ENCODE measurements at regions not wholly inside any gene's neighbourhood (a gene's known extent, or its start where the extent isn't known, plus 50 kb on each side); places are given as distances from the start of the nearest gene placed in this dataset.

DNA sequence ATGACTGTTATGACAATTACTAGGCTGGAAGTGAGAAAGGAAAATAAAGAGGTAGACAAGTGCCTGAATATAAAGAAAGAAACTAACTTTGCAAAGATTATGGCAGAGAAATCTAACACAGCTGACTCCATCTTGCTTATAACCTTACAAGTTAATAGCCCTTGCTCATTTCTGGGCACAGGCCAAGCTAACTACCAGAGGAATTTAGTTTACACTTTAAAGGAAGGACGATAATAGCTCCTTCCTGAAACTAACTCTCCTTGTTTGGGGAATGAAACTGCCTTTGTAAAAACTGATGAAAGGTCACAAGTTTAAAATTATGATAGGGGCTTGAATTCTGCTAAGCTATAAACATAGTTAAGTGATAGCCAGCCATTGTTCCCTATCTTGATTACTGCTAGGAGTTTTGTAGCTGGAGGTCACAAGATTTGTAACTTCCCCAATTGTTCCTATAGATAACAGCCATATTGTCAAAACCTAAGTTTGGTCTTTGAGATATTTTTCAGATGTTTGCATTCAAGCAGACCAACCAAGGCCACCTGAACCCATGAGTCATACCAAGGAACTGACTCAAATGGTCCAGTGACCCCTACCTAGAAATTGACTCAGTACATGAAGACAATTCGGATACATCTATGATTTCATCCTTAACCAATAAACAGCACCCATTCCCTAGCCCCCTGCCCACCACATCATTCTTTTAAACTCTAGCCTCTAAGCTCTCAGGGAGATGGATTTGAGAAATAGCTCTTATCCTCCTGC is 209.2 kb upstream of the LRATD1 start:
- Mint-ChIP-seq H3K27me3 (ENCODE audit: low read depth) (no peaks in the 10 kb centered on the region), H3K9me3 (peaks cover 10% of the 10 kb centered on the region), H3K36me3 (0 out of 2 replicates have a peak, but pooled peaks cover 2% of the 10 kb centered on the region), H3K4me1 (no peaks in the 10 kb centered on the region; the same call in 1 of the 2 replicates), H3K4me3 (no peak overlapping the region), H3K27ac (no peak overlapping the region)
- DNase-seq (ENCODE audit: low spot score) (no peak), ATAC-seq (no peak)
- TF ChIP-seq ZBTB21 (CRISPR knock-in tag; IDR thresholded peaks at IDR 0.05; ENCODE audit: borderline replicate concordance) (no peak), TEAD1 (CRISPR knock-in tag; IDR thresholded peaks at IDR 0.05) (no peak)
- CTCF ChIA-PET = no interaction called here
- POLR2A ChIA-PET = no interaction called here

DNA sequence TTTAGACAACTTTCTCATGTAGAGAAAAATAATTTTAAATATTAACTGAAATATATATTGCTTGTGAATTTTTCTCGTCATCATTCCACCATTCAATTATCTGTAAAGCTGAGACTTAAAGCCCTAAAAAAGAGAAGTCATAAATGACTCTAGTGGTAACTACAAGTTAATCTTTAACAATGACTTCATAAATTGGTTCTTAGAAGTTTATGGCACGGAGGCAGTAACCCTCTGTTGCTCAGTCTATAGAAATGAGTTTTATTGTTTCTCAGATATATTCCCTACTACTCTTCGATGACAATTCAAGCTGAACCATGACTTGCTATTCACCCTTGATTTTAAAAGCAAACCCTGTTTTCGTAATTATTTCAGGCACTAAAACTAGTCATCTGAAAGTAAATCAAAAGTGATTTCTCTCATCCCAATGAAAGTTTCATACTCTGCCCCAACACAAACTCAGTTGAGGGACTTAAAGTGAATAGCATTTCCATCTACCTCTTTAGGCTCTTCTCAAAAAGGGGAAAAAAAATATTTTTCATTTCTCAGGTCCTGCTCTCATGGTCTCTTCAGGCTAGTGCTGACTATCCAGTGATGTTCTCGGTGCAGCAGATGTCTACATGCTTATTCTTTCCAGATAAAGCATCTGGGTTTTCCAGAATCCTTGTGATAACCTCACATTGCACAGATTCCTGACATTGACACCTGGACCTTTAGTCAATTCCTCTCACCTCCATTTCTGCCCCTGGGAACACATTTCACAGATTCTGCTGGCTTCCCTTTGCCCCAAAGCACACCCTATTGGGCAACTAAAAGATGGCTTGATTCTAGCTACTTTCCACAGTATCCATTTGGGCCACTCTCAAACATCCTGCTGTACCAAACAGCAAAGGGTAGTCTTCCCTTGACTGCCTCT is 207.8 kb upstream of the LRATD1 start:
- Mint-ChIP-seq H3K27me3 (ENCODE audit: low read depth) (no peaks in the 10 kb centered on the region), H3K4me3 (no peak overlapping the region), H3K27ac (no peak overlapping the region), H3K4me1 (no peaks in the 10 kb centered on the region; the same call in 1 of the 2 replicates), H3K36me3 (0 out of 2 replicates have a peak, but pooled peaks cover 2% of the 10 kb centered on the region), H3K9me3 (peaks cover 8% of the 10 kb centered on the region)
- CTCF ChIA-PET = no interaction called here
- DNase-seq (ENCODE audit: low spot score) = no peak
- TF ChIP-seq, protein P1, sequence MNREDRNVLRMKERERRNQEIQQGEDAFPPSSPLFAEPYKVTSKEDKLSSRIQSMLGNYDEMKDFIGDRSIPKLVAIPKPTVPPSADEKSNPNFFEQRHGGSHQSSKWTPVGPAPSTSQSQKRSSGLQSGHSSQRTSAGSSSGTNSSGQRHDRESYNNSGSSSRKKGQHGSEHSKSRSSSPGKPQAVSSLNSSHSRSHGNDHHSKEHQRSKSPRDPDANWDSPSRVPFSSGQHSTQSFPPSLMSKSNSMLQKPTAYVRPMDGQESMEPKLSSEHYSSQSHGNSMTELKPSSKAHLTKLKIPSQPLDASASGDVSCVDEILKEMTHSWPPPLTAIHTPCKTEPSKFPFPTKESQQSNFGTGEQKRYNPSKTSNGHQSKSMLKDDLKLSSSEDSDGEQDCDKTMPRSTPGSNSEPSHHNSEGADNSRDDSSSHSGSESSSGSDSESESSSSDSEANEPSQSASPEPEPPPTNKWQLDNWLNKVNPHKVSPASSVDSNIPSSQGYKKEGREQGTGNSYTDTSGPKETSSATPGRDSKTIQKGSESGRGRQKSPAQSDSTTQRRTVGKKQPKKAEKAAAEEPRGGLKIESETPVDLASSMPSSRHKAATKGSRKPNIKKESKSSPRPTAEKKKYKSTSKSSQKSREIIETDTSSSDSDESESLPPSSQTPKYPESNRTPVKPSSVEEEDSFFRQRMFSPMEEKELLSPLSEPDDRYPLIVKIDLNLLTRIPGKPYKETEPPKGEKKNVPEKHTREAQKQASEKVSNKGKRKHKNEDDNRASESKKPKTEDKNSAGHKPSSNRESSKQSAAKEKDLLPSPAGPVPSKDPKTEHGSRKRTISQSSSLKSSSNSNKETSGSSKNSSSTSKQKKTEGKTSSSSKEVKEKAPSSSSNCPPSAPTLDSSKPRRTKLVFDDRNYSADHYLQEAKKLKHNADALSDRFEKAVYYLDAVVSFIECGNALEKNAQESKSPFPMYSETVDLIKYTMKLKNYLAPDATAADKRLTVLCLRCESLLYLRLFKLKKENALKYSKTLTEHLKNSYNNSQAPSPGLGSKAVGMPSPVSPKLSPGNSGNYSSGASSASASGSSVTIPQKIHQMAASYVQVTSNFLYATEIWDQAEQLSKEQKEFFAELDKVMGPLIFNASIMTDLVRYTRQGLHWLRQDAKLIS (CRISPR knock-in tag; IDR thresholded peaks at IDR 0.05; ENCODE audit: borderline replicate concordance) = no peak
- TF ChIP-seq GABPB1 (CRISPR knock-in tag; IDR thresholded peaks at IDR 0.05) = no peak
- TF ChIP-seq, protein P2, sequence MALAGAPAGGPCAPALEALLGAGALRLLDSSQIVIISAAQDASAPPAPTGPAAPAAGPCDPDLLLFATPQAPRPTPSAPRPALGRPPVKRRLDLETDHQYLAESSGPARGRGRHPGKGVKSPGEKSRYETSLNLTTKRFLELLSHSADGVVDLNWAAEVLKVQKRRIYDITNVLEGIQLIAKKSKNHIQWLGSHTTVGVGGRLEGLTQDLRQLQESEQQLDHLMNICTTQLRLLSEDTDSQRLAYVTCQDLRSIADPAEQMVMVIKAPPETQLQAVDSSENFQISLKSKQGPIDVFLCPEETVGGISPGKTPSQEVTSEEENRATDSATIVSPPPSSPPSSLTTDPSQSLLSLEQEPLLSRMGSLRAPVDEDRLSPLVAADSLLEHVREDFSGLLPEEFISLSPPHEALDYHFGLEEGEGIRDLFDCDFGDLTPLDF (CRISPR knock-in tag; IDR thresholded peaks at IDR 0.05) = no peak
- no peak for TF ChIP-seq SMAD3 (CRISPR knock-in tag; IDR thresholded peaks at IDR 0.05; ENCODE audit: borderline replicate concordance)
- no peak for TF ChIP-seq JAZF1 (CRISPR knock-in tag; IDR thresholded peaks at IDR 0.05)
- TF ChIP-seq FOXK1 (CRISPR knock-in tag; IDR thresholded peaks at IDR 0.05) = no peak
- TF ChIP-seq KAT7 (CRISPR knock-in tag; IDR thresholded peaks at IDR 0.05; ENCODE audit: borderline replicate concordance) = no peak
- no peak for TF ChIP-seq CBFB (CRISPR knock-in tag; IDR thresholded peaks at IDR 0.05; ENCODE audit: low read depth)
- POLR2A ChIA-PET = no interaction called here
- ATAC-seq = no peak

DNA sequence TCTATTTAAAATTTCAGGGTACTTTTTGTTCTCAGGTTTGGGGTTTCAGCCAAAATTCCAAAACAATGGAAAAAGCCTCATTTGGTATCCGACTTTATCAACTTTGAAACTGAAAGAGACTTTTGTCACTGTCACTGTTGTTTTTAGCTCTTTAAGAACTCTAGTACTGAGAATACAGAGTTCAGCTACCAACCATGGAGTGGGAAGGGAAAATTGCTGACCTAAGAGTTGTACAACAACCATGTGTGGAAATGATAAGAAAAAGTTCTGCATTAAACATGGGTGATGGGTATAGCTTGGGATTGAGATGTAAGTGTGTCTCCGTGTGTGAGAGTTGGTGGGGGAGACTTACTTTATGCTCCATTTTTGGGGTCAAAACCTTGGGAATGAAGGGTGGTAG is 206.6 kb upstream of the LRATD1 start:
- no peak for ATAC-seq
- ChIA-PET POLR2A (no interaction called here), CTCF (no interaction called here)
- H3K9me3 Mint-ChIP-seq = peaks cover 5% of the 10 kb centered on the region
- no peaks in the 10 kb centered on the region; the same call in 1 of the 2 replicates for H3K4me1 Mint-ChIP-seq
- DNase-seq (ENCODE audit: low spot score) = no peak
- H3K27me3 Mint-ChIP-seq (ENCODE audit: low read depth) = no peaks in the 10 kb centered on the region
- no peak overlapping the region for H3K27ac Mint-ChIP-seq
- no peak overlapping the region for H3K4me3 Mint-ChIP-seq
- 0 out of 2 replicates have a peak, but pooled peaks cover 2% of the 10 kb centered on the region for H3K36me3 Mint-ChIP-seq
- TF ChIP-seq, protein P3, sequence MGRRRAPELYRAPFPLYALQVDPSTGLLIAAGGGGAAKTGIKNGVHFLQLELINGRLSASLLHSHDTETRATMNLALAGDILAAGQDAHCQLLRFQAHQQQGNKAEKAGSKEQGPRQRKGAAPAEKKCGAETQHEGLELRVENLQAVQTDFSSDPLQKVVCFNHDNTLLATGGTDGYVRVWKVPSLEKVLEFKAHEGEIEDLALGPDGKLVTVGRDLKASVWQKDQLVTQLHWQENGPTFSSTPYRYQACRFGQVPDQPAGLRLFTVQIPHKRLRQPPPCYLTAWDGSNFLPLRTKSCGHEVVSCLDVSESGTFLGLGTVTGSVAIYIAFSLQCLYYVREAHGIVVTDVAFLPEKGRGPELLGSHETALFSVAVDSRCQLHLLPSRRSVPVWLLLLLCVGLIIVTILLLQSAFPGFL (CRISPR knock-in tag; IDR thresholded peaks at IDR 0.05; ENCODE audit: borderline replicate concordance) = no peak
- no peak for TF ChIP-seq ZNF263 (CRISPR knock-in tag; IDR thresholded peaks at IDR 0.05; ENCODE audit: low read depth)
- TF ChIP-seq NR2C2 (CRISPR knock-in tag; IDR thresholded peaks at IDR 0.05) = no peak
- TF ChIP-seq CREB1 (CRISPR knock-in tag; IDR thresholded peaks at IDR 0.05) = no peak
- no peak for TF ChIP-seq IRF2 (CRISPR knock-in tag; IDR thresholded peaks at IDR 0.05; ENCODE audit: borderline replicate concordance, low read depth)
- TF ChIP-seq KAT7 (CRISPR knock-in tag; IDR thresholded peaks at IDR 0.05; ENCODE audit: borderline replicate concordance) = no peak
- no peak for TF ChIP-seq SMAD4 (CRISPR knock-in tag; IDR thresholded peaks at IDR 0.05)
- TF ChIP-seq, protein P4, sequence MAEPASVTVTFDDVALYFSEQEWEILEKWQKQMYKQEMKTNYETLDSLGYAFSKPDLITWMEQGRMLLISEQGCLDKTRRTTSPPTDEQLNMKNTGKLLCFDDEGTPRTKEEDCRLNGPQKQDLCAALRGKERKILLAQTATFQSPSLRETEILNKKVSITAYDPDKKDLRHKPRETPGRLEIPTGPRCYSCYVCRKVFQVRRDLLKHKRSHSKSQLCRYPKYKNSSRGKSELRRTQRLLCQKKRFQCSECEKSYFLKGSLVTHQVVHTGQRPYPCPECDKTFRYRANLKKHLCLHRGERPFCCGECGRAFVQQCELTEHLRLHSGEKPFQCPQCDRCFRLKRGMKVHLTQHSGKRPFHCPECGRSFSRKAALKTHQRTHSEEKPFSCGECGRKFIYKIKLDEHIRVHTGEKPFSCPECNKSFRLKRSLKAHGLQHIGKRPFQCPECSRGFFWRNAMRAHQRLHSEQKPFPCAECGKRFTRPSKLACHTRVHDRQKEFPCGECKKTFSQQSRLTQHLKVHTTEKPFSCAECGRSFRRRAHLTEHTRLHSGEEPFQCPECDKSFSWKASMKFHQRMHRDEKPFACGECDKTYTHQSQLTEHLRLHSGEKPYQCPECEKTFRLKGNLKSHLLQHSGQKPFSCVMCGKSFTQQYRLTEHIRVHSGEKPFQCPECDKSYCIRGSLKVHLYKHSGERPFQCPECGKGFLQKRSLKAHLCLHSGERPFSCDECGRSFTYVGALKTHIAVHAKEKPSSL (CRISPR knock-in tag; conservative IDR thresholded peaks at IDR 0.05) = no peak
- TF ChIP-seq TCF7 (CRISPR knock-in tag; IDR thresholded peaks at IDR 0.05; ENCODE audit: low read depth) = no peak
- no peak for TF ChIP-seq ZNF416 (CRISPR knock-in tag; IDR thresholded peaks at IDR 0.05)
- TF ChIP-seq, protein P5, sequence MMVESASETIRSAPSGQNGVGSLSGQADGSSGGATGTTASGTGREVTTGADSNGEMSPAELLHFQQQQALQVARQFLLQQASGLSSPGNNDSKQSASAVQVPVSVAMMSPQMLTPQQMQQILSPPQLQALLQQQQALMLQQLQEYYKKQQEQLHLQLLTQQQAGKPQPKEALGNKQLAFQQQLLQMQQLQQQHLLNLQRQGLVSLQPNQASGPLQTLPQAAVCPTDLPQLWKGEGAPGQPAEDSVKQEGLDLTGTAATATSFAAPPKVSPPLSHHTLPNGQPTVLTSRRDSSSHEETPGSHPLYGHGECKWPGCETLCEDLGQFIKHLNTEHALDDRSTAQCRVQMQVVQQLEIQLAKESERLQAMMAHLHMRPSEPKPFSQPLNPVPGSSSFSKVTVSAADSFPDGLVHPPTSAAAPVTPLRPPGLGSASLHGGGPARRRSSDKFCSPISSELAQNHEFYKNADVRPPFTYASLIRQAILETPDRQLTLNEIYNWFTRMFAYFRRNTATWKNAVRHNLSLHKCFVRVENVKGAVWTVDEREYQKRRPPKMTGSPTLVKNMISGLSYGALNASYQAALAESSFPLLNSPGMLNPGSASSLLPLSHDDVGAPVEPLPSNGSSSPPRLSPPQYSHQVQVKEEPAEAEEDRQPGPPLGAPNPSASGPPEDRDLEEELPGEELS (CRISPR knock-in tag; IDR thresholded peaks at IDR 0.05) = no peak

All from WTC11 (cell line).